ENCODE measurements at regions not wholly inside any gene's neighbourhood (a gene's known extent, or its start where the extent isn't known, plus 50 kb on each side); places are given as distances from the start of the nearest gene placed in this dataset.

DNA sequence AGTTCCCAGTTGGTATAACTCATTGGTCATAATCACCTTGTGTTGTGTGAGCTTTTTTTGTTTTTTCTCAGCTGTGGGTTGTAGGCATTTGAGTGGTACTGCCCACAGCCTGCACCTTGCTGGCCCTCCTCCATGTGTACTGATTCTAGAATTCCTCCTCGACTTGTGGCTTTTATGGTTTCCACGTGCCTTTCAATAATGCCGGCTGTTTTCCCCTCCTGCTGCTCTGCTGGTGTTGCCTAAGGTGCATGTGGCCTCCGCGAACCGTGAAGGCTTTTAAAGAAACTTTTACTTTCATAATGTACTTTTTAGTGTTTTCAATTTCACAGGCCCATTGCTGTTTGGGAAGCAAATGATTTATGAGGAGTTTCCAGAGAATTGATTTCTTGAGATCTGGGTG, 518.0 kb downstream of the REEP3 start:
- WGBS, 2 experiments (ENCODE audit: insufficient coverage in 1 of 2, insufficient read length in 1 of 2) = 88 to 89% methylated on average over 4 to 6 of the region's 6 CpGs
- H3K9me3 ChIP-seq (ENCODE audit: control insufficient read depth, low read length) = no peaks in the 10 kb centered on the region

DNA sequence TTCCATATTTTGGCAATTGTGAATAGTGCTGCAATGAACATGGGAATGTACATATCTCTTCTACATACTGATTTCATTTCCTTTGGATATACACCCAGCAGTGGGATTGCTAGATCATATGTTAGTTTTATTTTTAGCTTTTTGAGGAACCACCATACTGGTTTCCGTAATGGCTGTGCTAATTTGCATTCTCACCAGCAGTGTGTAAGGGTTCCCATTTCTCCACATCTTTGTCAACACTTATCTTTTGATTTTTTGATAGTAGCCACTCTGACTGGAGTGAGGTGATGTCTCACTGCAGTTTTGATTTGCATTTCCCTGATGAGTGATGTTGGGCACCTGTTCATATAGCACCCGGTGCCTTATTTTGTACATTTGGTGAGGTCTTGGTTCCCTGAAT, 519.6 kb downstream of the REEP3 start:
- no peaks in the 10 kb centered on the region for H3K36me3 ChIP-seq (ENCODE audit: control insufficient read depth, insufficient read depth, low read length)
- 60 to 84% methylated on average over 1 to 2 of the region's 2 CpGs for WGBS, 2 experiments (ENCODE audit: insufficient coverage in 1 of 2, insufficient read length in 1 of 2)

More for the DNA sequence above, 518.0 kb downstream of the REEP3 start:
- Histone ChIP-seq H3K36me3 (ENCODE audit: control insufficient read depth, insufficient read depth, low read length) (no peaks in the 10 kb centered on the region), H3K27me3 (ENCODE audit: control insufficient read depth, insufficient read depth, low read length, poor library complexity, severe bottlenecking) (no peaks in the 10 kb centered on the region), H3K27ac (ENCODE audit: low read depth, low read length) (no peak overlapping the region), H3K4me3 (ENCODE audit: low read length) (no peak overlapping the region), H3K9ac (ENCODE audit: extremely low read depth, low read length, poor library complexity, severe bottlenecking) (no peak overlapping the region), H3K4me1 (ENCODE audit: control insufficient read depth, insufficient read depth, low read length) (no peaks in the 10 kb centered on the region)
- Mint-ChIP-seq H3K9me3 (no peaks in the 10 kb centered on the region), H3K36me3 (ENCODE audit: low read depth) (no peaks in the 10 kb centered on the region), H3K27ac (no peak overlapping the region), H3K4me3 (no peak overlapping the region), H3K27me3 (ENCODE audit: insufficient read depth) (peaks cover 3% of the 10 kb centered on the region), H3K4me1 (peaks cover 6% of the 10 kb centered on the region)
- DNase-seq = no peak
- TF ChIP-seq, protein P1, sequence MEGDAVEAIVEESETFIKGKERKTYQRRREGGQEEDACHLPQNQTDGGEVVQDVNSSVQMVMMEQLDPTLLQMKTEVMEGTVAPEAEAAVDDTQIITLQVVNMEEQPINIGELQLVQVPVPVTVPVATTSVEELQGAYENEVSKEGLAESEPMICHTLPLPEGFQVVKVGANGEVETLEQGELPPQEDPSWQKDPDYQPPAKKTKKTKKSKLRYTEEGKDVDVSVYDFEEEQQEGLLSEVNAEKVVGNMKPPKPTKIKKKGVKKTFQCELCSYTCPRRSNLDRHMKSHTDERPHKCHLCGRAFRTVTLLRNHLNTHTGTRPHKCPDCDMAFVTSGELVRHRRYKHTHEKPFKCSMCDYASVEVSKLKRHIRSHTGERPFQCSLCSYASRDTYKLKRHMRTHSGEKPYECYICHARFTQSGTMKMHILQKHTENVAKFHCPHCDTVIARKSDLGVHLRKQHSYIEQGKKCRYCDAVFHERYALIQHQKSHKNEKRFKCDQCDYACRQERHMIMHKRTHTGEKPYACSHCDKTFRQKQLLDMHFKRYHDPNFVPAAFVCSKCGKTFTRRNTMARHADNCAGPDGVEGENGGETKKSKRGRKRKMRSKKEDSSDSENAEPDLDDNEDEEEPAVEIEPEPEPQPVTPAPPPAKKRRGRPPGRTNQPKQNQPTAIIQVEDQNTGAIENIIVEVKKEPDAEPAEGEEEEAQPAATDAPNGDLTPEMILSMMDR (conservative IDR thresholded peaks at IDR 0.05) = no peak

DNA sequence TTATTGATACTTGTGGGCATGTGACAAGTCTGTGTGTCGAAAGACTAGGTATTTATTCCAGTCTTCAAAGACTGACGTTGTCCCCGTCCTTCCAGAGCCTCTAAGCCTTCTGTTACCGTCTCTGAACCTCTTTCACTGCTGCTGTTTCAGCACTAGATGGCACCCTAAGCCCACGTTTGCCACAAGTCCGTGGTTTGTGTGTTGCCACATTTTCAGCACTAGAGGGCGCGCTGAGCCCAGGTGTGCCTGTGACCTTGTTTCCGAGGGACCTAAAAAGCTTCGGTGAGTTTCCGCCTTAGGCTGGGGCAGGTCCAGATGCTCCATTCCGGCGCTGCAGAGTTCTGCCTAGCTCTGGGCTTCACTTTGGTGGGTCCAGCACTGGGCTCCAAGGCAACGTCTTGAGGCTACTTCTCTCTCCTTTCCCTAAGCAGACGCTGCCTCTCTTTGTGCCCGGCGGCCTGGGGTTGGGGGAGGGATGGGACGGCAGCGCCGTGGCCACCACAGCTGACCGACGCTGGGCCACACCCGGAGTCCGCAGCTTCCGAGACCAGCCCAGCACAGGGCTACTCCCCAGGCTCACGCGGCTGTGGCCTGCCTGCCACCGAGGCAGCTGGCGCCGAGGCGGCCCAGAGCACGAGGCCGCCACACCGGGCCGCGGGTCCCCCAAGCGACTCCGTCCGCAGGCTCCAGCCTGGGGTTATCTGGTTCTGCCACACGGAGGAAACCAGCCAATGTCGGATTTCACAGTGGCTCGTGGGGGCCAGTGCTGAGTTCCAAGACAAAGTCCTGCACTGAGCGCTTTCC, 520.2 kb downstream of the REEP3 start:
- Histone ChIP-seq H3K9me3 (ENCODE audit: control insufficient read depth, low read length) (no peaks in the 10 kb centered on the region), H3K9ac (ENCODE audit: extremely low read depth, low read length, poor library complexity, severe bottlenecking) (no peak overlapping the region), H3K4me3 (ENCODE audit: low read length) (no peak overlapping the region), H3K4me1 (ENCODE audit: control insufficient read depth, insufficient read depth, low read length) (no peaks in the 10 kb centered on the region), H3K27me3 (ENCODE audit: control insufficient read depth, insufficient read depth, low read length, poor library complexity, severe bottlenecking) (no peaks in the 10 kb centered on the region), H3K27ac (ENCODE audit: low read depth, low read length) (no peak overlapping the region), H3K36me3 (ENCODE audit: control insufficient read depth, insufficient read depth, low read length) (no peaks in the 10 kb centered on the region)
- Mint-ChIP-seq H3K27me3 (ENCODE audit: insufficient read depth) (peaks cover 3% of the 10 kb centered on the region), H3K36me3 (ENCODE audit: low read depth) (no peaks in the 10 kb centered on the region), H3K4me1 (peaks cover 2% of the 10 kb centered on the region), H3K27ac (no peak overlapping the region), H3K4me3 (peak overlapping the region; percentile 25), H3K9me3 (no peaks in the 10 kb centered on the region)
- WGBS, 2 experiments (ENCODE audit: insufficient coverage in 1 of 2, insufficient read length in 1 of 2) = 74 to 77% methylated on average over 31 to 43 of the region's 43 CpGs
- TF ChIP-seq, protein P1 (conservative IDR thresholded peaks at IDR 0.05) = peak; percentile 100
- DNase-seq = peak; percentile 95

More for the DNA sequence above, 519.6 kb downstream of the REEP3 start:
- no peaks in the 10 kb centered on the region for H3K36me3 Mint-ChIP-seq (ENCODE audit: low read depth)
- no peaks in the 10 kb centered on the region for H3K4me1 ChIP-seq (ENCODE audit: control insufficient read depth, insufficient read depth, low read length)
- H3K4me3 Mint-ChIP-seq = no peak overlapping the region
- no peaks in the 10 kb centered on the region for H3K27me3 ChIP-seq (ENCODE audit: control insufficient read depth, insufficient read depth, low read length, poor library complexity, severe bottlenecking)
- TF ChIP-seq, protein P1 (conservative IDR thresholded peaks at IDR 0.05) = no peak
- no peaks in the 10 kb centered on the region for H3K9me3 ChIP-seq (ENCODE audit: control insufficient read depth, low read length)
- no peak for DNase-seq
- no peak overlapping the region for H3K9ac ChIP-seq (ENCODE audit: extremely low read depth, low read length, poor library complexity, severe bottlenecking)
- peaks cover 6% of the 10 kb centered on the region for H3K4me1 Mint-ChIP-seq
- H3K4me3 ChIP-seq (ENCODE audit: low read length) = no peak overlapping the region
- no peak overlapping the region for H3K27ac ChIP-seq (ENCODE audit: low read depth, low read length)
- H3K27me3 Mint-ChIP-seq (ENCODE audit: insufficient read depth) = peaks cover 3% of the 10 kb centered on the region
- no peak overlapping the region for H3K27ac Mint-ChIP-seq
- no peaks in the 10 kb centered on the region for H3K9me3 Mint-ChIP-seq
